ENCODE measurements at regions not wholly inside any gene's neighbourhood (a gene's known extent, or its start where the extent isn't known, plus 50 kb on each side); places are given as distances from the start of the nearest gene placed in this dataset.

- H3K4me1 ChIP-seq: no peaks in the 10 kb centered on the region
- no TSS peak for BruUV-seq (replicated peaks)
- TF ChIP-seq CTCF (IDR thresholded peaks at IDR 0.05; ENCODE audit: insufficient read depth in 1 of 2, low read depth in 1 of 2, low read length in 1 of 2, severe bottlenecking in 1 of 2, unreplicated experiment in 1 of 2): no peak
- H3K4me1 Mint-ChIP-seq (ENCODE audit: low read depth, unreplicated experiment): no peaks in the 10 kb centered on the region
- no peak overlapping the region for H3K4me3 ChIP-seq (ENCODE audit: low read depth, low read length)
- H3K4me3 Mint-ChIP-seq (ENCODE audit: unreplicated experiment): no peak overlapping the region
- peaks cover 4% of the 10 kb centered on the region for H3K27me3 Mint-ChIP-seq (ENCODE audit: insufficient read depth, unreplicated experiment)
- no peaks in the 10 kb centered on the region for H3K36me3 ChIP-seq (ENCODE audit: control insufficient read depth, insufficient read depth, low read length)
- no peaks in the 10 kb centered on the region for H3K27me3 ChIP-seq (replicated peaks; ENCODE audit: control insufficient read depth, insufficient read depth, low read length)
- DNase-seq: no peak
- peaks cover 6% of the 10 kb centered on the region; the same call in 1 of the 2 replicates for H3K9me3 ChIP-seq
- no peak overlapping the region for H3K27ac Mint-ChIP-seq (ENCODE audit: unreplicated experiment)
- intact Hi-C loops (cut with micrococcal nuclease; ENCODE audit: unreplicated experiment): no loop called here
- CTCF ChIA-PET: no interaction called here
- H3K36me3 Mint-ChIP-seq (ENCODE audit: insufficient read depth, unreplicated experiment): no peaks in the 10 kb centered on the region
- POLR2A ChIA-PET: no interaction called here
- no peaks in the 10 kb centered on the region for H3K9me3 Mint-ChIP-seq (ENCODE audit: unreplicated experiment)
Observed at GRCh38 chr5:142479150-142479549, 154.3 kb upstream of the SPRY4 start.

GRCh38 chr5:142478113-142478512 is 153.3 kb upstream of the SPRY4 start:
- intact Hi-C loops (cut with micrococcal nuclease; ENCODE audit: unreplicated experiment): no loop called here
- no TSS peak for BruUV-seq (replicated peaks)
- CTCF ChIA-PET: no interaction called here

GRCh38 chr5:142475102-142475513 is 150.3 kb upstream of the SPRY4 start:
- no peak for DNase-seq
- no peaks in the 10 kb centered on the region for H3K36me3 ChIP-seq (ENCODE audit: control insufficient read depth, insufficient read depth, low read length)
- H3K4me1 Mint-ChIP-seq (ENCODE audit: low read depth, unreplicated experiment): no peaks in the 10 kb centered on the region
- no peaks in the 10 kb centered on the region for H3K4me1 ChIP-seq
- no peaks in the 10 kb centered on the region for H3K27me3 ChIP-seq (replicated peaks; ENCODE audit: control insufficient read depth, insufficient read depth, low read length)
- peaks cover 6% of the 10 kb centered on the region; the same call in 1 of the 2 replicates for H3K9me3 ChIP-seq
- TF ChIP-seq CTCF (IDR thresholded peaks at IDR 0.05; ENCODE audit: insufficient read depth in 1 of 2, low read depth in 1 of 2, low read length in 1 of 2, severe bottlenecking in 1 of 2, unreplicated experiment in 1 of 2): no peak
- no peaks in the 10 kb centered on the region for H3K9me3 Mint-ChIP-seq (ENCODE audit: unreplicated experiment)
- no peak overlapping the region for H3K27ac Mint-ChIP-seq (ENCODE audit: unreplicated experiment)
- POLR2A ChIA-PET: no interaction called here
- no peak overlapping the region for H3K4me3 Mint-ChIP-seq (ENCODE audit: unreplicated experiment)
- peaks cover 4% of the 10 kb centered on the region for H3K27me3 Mint-ChIP-seq (ENCODE audit: insufficient read depth, unreplicated experiment)
- CTCF ChIA-PET: interaction anchor here (0.6 kb wide), 1 partner anchor 103 kb away, joined by 4 read pairs; no protein-coding TSS in a partner anchor
- BruUV-seq (replicated peaks): no TSS peak
- H3K4me3 ChIP-seq (ENCODE audit: low read depth, low read length): no peak overlapping the region
- H3K36me3 Mint-ChIP-seq (ENCODE audit: insufficient read depth, unreplicated experiment): no peaks in the 10 kb centered on the region
- intact Hi-C loops (cut with micrococcal nuclease; ENCODE audit: unreplicated experiment): no loop called here

More at GRCh38 chr5:142478113-142478512, 153.3 kb upstream of the SPRY4 start:
- TF ChIP-seq CTCF (IDR thresholded peaks at IDR 0.05; ENCODE audit: insufficient read depth in 1 of 2, low read depth in 1 of 2, low read length in 1 of 2, severe bottlenecking in 1 of 2, unreplicated experiment in 1 of 2): no peak
- Histone ChIP-seq H3K4me1 (no peaks in the 10 kb centered on the region), H3K4me3 (ENCODE audit: low read depth, low read length) (no peak overlapping the region), H3K27me3 (replicated peaks; ENCODE audit: control insufficient read depth, insufficient read depth, low read length) (no peaks in the 10 kb centered on the region), H3K36me3 (ENCODE audit: control insufficient read depth, insufficient read depth, low read length) (no peaks in the 10 kb centered on the region), H3K9me3 (peaks cover 6% of the 10 kb centered on the region; the same call in 1 of the 2 replicates)
- DNase-seq: no peak
- Mint-ChIP-seq H3K4me1 (ENCODE audit: low read depth, unreplicated experiment) (no peaks in the 10 kb centered on the region), H3K27ac (ENCODE audit: unreplicated experiment) (no peak overlapping the region), H3K4me3 (ENCODE audit: unreplicated experiment) (no peak overlapping the region), H3K9me3 (ENCODE audit: unreplicated experiment) (no peaks in the 10 kb centered on the region), H3K27me3 (ENCODE audit: insufficient read depth, unreplicated experiment) (peaks cover 4% of the 10 kb centered on the region), H3K36me3 (ENCODE audit: insufficient read depth, unreplicated experiment) (no peaks in the 10 kb centered on the region)
- POLR2A ChIA-PET: no interaction called here
